Stimulated activated CD8-positive, alpha-beta memory T cell treated with anti-CD3 and anti-CD28 coated beads, Interleukin-7, amount 100 ng/mL, for 4 hours (primary cell): ENCODE measurements at regions not wholly inside any gene's neighbourhood (a gene's known extent, or its start where the extent isn't known, plus 50 kb on each side); places are given as distances from the start of the nearest gene placed in this dataset.

ENCODE experiments used
- DNase-seq, 2 donors: peaks; one replicate each; pipeline ENCODE4 v3.0.0-alpha.2; 2020; ENCODE audit warnings: low read depth in 2 of 2

DNA sequence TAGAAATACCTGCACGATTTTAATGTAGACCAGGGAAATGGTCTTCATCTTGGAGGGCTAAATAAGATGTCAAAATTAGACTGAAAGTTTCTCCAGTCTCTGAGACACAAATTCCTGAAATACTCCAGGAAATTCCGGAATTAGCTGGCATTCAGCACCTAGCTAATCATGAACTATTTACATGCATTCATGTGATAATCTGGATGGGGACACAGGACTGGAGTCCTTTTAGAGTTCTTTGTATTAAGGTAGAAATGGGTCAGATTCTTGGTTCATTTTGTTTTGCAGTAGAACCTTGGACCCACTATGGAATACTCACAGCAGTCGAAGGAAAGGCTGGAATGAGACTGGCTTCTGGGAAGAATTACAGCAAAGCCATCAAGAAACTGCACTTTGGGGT lies 65.3 kb upstream of the MDFIC start:
- DNase-seq = no peak

DNA sequence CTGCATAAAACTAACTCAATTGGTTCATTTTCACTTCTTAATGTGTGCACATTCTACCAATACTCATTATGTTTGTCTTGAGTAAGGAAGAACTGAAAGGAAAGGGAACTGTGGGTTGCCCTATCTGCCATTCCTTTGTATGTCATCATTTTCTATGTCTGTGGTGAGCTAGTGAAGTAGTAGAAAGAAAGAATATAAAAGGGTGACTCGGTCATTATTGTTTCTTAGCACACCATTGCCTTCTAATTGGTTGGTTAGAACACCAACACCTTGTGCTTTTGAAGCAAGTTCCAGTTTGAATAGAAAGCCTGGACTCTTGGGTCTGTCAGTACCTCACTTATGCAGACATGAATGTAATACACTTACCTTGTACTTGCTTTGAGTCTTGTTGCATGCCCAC lies 64.3 kb upstream of the MDFIC start:
- DNase-seq = no peak

DNA sequence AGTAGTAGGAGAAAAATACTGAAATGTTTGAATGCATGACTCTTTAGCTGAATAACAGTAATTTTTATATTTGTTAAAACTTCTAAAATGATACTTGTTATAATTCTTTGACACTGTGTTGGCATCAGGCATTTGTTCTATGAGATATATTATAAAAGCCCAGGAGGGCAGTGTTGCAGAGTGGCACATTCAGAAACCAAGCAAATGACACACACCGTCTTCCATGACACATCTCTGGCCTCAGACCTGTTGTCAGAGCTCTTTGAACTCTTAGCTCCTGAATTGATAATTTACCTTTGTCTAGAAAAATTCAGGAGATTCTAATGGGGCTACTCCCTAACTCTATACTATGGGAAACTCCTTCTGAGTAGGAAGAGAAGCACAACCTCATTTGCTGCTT lies 62.4 kb upstream of the MDFIC start:
- DNase-seq = no peak

DNA sequence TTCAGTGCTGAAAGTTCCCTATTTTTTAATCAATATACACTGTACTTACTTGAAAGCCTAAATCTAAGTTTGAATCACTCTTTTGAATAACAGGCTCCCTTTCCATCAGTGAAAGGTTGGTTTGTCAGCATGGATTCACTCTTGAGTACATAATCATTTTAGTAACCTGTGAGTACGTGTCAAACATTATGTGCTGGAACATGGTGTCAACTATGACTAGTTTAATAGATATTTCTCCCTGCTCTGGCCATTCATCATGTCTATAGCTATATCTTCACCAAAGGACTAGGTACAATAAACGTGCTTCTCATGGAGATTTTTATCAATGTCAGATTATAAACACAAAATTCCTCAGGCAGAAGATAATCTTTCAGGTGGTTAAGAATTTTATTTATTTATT lies 61.7 kb upstream of the MDFIC start:
- DNase-seq = no peak

DNA sequence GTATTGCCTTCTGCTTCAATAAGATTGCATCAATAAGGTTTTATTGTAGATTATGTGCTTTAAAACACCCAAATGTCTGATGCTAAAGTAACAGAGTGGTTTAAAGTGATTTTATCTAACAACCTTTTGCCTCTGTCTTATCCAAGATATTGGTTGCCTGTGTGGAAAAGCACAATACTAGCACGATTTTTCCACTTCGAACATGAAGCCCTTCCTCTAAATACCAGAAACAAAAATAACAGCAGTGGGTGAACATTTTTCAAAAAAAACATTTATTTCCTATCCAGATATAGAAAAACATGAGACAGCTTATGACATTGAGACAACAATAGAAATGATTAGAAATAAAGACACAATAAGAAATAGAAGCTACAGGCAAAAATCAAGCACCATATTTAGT lies 59.5 kb upstream of the MDFIC start:
- no peak for DNase-seq

DNA sequence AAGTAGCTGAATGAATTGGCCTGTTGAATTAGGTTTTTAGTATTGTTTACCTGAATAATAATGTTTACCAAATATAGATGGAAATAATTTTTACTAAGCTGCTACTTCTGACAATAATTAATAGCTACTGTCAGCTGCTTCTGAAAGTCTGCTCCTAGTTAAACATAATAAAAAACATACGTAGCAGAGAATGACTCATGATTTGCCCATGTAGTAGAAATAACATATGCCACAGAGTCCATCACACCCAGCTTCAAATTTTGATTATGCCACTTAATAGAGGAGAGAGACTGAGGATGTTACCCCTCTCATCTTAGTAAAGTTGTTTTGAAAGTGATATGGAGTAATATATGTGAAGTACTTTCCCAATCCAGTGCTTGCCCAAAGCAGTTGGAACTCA lies 57.6 kb upstream of the MDFIC start:
- DNase-seq = no peak

DNA sequence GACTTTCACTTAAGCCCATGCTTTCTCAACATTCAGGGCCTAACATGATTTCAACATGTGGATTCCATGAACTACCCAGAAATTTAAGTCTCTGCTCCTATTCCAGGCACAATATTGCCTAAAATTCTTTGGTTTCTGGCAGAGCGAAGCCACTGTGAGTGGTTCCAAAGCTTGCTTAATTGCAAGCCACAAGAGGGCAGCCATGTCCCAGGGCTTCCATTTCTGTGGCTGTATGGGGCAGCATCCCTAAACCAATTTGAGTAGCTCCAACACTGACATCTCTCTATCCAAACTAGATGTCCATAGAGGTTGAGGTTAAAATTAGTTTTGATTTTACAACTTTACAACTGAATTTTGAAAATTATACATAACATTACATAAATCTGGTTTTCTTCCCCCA lies 56.3 kb upstream of the MDFIC start:
- peak; percentile 34 to 42 for DNase-seq
